ENCODE measurements at regions not wholly inside any gene's neighbourhood (a gene's known extent, or its start where the extent isn't known, plus 50 kb on each side); places are given as distances from the start of the nearest gene placed in this dataset.
A peak's percentile ranks its signal among the peaks of the same experiment; 100 is the strongest.
"Not testable (repeated sequence)": the region's sequence is repeated elsewhere in the genome, so short reads cannot be mapped to it uniquely, and the experiment has no call there.

GRCh38 chr3:194867270-194867983, 181.7 kb downstream of the FAM43A start:
- DNase-seq = no peak

DNA sequence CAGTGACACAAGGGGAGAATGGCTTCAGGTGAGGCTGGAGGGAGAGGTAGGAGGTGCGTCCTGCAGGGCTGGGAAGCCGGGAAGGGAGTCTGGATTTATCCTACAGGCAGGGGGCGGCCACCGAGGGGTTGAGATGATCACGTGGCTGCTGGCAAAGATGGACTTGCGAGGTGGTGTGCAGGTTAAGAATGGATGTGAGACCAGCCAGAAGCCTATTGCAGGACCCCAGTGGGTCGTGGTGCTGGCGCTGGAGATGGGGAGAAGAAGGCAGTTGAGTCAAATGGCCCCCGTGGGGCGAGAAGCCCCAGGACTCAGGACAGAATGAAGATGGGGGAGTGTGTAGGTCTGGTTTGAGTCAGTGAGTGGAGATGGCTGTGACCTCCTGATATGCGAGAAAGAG, 183.1 kb downstream of the FAM43A start:
- DNase-seq = no peak

DNA sequence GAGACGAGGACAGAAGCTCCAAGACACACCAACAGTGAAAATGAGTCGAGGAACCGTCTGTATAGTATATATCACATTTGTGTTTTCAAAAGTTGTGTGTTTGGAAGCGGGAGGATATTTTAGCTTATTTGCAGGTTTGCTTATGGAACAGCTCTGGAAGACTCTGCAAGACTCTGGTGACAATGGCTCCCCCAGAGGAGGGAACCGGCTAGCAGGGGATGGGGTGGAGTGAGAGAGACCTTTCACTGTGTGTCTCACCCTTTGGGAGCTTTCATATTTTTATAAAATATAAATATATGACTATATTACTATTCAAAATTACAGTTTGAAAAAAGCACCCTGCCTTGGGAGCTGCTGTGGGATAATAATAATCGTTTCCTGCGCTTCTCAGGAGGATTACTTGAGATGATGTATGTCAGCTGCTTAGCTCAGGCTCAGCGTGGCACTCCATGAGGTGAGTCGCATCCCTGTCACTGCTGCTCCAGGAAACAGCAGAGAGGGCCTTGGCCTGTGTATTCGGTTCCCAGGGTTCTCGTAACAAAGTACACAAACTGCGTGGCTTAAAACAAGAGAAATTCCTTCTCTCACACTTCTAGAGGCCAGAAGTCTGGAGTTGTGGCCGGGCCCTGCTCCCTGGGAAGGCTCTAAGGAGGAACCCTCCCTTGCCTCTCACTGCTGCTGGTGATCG, 183.9 kb downstream of the FAM43A start:
- no peak for DNase-seq

DNA sequence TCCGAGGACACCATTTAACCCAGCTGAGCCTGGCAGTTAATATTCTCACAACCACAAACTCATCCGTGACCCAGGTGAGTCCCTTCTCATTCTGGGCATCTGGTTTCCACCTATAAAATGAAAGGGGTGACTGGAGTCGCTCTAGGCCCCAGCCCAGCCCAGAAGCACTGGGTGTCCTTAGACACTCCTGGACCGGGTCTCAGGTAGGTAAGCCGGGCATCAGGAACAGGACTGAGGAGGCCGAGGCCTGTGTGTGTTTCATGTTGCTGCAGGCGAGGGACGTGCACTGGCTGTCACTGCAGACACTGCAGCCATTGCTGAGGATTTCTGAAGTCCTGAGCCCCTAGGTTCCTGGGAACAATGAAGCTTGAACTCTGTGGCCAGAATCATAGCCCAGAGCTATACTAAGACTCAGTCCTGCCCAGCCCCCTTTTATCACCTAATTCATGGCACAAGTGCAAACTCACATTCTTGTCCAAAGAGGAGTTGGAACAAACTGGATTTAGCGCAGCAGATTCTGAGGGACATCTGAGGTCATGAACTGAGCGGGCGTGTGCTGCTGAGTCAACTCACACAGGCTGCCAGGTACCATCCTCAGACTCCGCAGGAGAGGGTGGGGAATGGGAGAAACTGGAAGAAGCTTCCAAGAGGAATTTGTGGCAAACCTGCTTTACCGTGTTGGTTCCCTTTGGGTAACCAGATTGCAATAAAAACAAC, 184.9 kb downstream of the FAM43A start:
- DNase-seq = no peak

GRCh38 chr3:194871143-194871863, 185.6 kb downstream of the FAM43A start:
- DNase-seq = no peak

DNA sequence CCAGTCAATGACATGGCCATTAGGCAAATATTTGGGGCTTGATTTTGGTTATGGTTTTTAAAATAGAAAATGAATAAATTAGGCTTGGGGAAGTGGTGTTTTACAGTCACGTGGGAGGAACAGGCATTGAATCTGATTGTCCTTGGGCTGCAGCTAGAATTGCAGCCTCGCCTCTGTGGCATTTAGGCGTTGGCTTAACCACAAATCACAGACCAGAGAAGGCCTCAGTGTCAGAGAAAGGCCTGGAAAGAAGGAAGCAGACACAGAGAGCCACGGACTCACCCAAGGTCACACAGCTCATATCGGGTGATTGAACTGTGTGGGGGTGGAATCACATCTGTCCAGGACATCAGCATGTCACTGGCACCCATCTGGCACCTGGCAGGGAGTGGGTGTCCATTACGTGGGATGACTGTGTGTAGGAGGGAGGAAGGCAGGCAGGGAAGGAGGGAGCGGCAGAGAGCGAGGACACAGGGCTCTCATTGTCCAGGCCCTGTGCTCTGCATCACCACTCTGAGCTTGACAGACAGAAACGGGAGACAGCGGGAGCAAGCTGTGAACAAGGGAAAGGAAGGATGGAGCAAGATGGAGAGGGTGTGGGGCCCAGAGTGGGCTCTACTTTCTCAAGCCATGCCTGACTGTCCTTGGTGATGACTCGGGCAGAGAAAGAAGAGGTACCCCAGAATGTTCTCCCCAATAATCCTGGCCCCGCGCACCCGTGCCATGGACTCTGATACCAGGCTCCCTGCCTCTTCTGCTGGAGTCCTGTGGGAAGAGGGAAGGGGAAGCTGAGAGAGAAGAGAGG, 186.4 kb downstream of the FAM43A start:
- peak in 4 of 14 donors; percentile 13 to 59 (median 23) for DNase-seq

DNA sequence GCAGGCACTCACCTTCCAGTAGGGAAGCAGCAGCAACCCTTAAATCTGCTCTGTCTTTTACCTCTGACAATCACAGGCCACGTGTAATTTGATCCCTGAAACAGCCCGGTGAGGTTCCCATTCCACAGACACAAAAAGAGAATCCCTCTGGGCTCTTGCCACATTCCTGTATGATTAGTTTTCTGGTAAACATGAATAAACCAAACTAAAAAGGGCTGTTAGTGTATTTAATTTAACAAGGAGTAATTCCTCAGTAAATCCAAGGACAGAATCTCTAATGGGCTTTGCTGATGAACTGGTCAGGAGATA, 186.9 kb downstream of the FAM43A start:
- no peak for DNase-seq

- DNase-seq = not testable (repeated sequence)
Observed at GRCh38 chr3:194873474-194873873, 187.8 kb downstream of the FAM43A start.

DNA sequence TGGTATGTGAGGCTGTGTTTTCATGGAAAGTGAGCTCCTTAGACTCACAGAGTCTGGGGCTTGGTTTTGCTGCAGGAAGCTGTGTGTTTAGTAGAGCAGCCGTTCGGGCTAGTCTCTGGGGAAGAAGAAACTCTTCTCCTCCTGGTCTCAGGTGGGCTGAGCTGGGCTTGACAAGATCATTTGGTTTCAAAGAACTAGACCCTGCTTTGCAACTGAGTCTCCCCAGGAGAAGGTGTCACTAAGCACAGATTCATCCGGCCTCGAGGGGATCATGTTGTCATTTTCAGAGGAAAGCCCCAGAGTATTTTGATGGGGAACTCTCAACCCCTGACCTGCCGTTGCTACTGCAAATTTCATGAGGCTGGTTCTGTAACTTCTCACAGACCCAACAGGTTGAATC, 188.5 kb downstream of the FAM43A start:
- DNase-seq = no peak

DNA sequence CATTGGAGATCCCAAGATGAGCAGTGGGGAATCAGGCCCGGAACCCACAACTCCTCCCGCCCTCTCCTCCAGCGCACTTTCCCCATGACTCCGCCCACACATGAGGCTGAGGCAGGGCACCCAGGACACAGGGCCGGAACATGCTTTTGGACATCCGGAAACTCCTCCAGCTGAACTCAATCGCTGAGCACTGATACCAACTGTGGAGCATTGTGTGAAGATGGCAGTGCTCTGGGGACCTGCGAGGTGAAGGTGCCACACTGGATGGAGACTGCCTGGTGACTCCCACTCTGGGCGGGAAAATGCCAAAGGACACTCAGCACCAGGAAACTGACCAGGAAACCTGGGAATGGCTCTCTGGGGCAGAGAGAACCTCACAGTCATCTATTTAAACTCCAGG, 189.1 kb downstream of the FAM43A start:
- DNase-seq = no peak

GRCh38 chr3:194875581-194876402, 190.1 kb downstream of the FAM43A start:
- DNase-seq = no peak

GRCh38 chr3:194876403-194877095, 190.9 kb downstream of the FAM43A start:
- DNase-seq = no peak

GRCh38 chr3:194877291-194878119, 191.8 kb downstream of the FAM43A start:
- no peak for DNase-seq

- no peak for DNase-seq
Observed at GRCh38 chr3:194879126-194879877, 193.6 kb downstream of the FAM43A start.

- peak in 4 of 14 donors; percentile 11 to 59 (median 28) for DNase-seq
Observed at GRCh38 chr3:194879991-194880939, 194.6 kb downstream of the FAM43A start.

GRCh38 chr3:194880940-194881925, 195.6 kb downstream of the FAM43A start:
- DNase-seq = no peak
